Midbrain (tissue), 1 donor: ENCODE measurements at regions not wholly inside any gene's neighbourhood (a gene's known extent, or its start where the extent isn't known, plus 50 kb on each side); places are given as distances from the start of the nearest gene placed in this dataset.

Source experiments
- DNase-seq: peaks from one replicate; lab custom pipeline; 2025; lab: John Stamatoyannopoulos, UW

- DNase-seq: no peak
Observed at GRCh38 chr14:42944284-42944683, 1337.6 kb downstream of the LRFN5 start.

DNA sequence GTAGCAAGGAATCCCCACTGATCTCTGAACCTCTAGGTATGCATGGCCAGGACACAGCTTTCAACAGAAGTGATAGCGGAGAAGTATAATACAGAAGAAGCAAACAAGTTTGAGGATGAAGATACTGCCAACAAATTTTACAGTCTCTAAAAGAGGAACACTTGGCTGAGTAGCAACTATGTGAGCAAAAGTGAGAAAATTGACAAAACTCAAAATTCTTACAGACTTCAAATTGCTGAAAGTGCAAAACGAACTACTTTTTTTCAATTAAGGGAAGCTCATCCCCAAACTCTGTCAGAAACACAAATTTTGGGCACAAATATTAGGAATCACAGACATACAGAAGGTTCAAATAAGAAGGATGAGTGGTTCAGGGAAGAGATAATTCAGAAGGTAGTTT, 1324.6 kb downstream of the LRFN5 start:
- DNase-seq: no peak

DNA sequence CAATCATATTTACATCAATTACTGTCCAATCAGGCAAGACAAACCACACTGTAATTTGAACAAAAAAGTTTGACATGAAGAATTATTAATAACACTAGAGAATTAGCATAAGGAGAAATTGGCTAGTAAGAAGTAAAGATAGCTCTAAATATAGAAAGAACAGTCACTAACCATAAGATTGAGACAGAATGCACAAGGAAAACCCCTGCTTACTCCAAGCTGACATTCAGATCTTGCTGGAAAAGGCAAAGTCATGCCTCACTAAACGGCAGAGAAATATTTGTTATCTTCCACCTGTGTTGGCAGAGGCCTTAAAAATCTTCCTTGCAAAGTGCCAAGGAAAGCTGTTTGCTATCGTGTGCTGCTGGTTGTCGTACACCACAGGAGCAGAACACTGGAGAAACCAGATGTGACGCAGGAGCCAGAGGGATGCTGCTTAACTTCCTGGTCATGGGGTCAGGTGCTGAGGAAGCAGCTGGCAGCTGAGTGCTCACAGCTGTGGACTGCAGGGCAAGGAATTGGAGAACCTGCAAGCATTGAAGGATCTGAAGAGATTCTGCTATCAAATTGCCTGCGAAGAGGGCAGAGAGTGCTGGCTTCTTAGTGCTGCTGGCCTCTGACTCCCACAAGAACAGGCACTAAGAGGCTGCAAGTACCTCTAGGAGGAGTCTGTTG, 1323.3 kb downstream of the LRFN5 start:
- DNase-seq: no peak

DNA sequence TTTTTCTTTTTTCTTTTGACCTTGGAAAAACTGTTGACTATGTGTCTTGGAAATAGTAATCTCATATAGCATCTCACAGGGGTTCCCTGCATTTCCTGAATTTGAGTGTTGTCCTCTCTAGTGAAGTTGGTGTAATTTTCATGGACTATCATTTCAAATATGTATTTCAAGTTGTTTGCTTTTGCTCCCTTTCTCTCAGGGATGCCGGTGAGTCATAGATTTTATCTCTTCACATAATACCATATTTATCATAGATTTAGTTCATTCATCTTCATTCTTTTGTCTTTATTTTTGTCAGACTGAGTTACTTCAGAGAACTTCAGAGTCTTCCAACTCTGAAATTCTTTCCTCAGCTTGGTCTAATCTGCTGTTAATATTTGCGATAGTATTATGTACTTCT, 1320.6 kb downstream of the LRFN5 start:
- no peak for DNase-seq

- DNase-seq: no peak
Observed at GRCh38 chr14:42921901-42922300, 1315.2 kb downstream of the LRFN5 start.

DNA sequence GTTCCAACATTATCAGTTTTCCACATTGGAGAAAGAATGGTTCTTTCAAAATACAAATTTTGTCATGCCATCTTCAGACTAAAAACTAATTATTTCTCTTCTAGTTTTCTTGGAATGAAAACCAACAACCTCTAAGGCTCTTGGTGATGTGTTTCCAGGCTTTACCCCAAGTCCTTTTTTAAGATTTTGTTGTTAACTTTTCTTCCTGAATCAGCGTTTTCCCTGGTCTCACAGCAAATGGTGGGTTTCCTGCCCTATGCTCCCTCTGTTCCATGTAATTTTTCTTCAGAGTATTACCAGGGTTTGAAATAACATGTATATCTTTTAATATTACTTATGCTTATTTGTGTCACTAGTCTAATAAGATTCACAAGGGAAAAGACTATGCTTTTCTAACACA, 1311.9 kb downstream of the LRFN5 start:
- no peak for DNase-seq

DNA sequence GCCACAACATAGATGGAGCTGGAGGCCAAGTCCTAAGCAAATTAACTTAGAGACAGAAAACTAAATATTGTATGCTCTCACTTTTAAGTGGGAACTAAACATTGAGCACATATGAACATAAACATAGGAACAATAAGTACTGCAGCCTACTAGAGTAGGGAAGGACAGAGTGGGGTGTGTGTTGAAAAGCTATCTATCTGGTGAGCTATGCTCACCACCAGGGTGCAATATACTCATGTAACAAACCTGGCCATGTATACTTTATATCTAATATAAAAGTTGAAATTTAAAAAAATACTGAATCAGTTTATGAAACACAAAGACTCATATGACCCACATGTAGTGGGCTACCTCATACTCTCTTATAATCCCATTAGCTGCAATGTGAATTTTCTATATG, 1305.0 kb downstream of the LRFN5 start:
- DNase-seq: no peak

- no peak for DNase-seq
Observed at GRCh38 chr14:42909659-42910058, 1303.0 kb downstream of the LRFN5 start.

GRCh38 chr14:42893183-42893582, 1286.5 kb downstream of the LRFN5 start:
- no peak for DNase-seq

DNA sequence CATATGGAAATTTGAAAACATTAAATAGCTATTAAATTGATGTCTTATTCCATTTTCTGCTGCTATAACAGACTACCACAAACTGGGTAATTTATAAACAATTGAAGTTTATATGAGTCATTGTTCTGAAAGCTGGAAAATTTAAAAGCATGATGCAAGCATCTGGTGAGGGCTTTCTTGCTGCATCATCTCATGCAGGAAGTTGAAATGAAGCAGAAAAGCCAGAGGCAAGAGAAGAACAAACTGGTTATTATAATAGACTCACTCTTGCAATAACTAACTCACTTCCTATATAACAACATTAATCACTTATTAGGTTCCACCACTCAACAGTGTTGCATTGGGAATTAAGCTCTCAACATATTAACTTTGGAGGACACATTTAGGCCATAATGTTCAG, 1277.4 kb downstream of the LRFN5 start:
- DNase-seq: no peak

GRCh38 chr14:42877716-42878115, 1271.0 kb downstream of the LRFN5 start:
- DNase-seq: no peak

DNA sequence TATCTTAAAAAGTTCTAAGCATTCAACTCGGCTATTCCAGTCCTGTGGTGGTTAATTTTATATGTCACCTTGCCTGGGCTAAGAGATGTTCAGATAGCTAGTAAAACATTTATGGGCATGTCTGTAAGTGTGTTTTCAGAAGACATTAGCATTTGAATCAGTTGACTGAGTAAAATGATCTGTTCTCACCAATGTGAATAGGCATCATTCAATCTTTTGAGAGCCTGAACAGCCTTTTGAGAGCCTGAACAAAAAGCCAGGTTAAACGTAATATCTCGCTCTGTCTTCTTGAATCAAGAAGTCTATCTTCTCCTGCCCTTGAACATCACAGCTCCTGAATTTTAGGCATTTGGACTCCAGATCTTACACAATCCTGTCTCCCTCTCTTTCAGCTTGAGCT, 1266.1 kb downstream of the LRFN5 start:
- no peak for DNase-seq

- no peak for DNase-seq
Observed at GRCh38 chr14:42869681-42870080, 1263.0 kb downstream of the LRFN5 start.

DNA sequence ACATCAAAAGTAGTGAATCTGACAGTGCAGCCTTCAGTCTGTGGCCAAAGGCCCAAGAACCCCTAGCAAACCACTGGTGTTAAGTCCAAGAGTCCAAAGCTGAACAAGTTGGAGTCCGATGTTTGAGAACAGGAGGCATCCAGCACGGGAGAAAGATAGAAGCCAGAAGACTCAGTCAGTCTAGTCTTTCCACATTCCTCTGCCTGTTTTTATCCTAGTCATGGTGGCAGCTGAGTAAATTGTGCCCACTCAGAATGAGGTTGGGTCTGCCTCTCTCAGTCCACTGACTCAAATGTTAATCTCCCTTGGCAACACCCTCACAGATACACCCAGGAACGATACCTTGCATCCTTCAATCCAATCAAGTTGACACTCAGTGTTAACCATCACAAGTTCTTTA, 1255.4 kb downstream of the LRFN5 start:
- no peak for DNase-seq

- no peak for DNase-seq
Observed at GRCh38 chr14:42860371-42860770, 1253.7 kb downstream of the LRFN5 start.

DNA sequence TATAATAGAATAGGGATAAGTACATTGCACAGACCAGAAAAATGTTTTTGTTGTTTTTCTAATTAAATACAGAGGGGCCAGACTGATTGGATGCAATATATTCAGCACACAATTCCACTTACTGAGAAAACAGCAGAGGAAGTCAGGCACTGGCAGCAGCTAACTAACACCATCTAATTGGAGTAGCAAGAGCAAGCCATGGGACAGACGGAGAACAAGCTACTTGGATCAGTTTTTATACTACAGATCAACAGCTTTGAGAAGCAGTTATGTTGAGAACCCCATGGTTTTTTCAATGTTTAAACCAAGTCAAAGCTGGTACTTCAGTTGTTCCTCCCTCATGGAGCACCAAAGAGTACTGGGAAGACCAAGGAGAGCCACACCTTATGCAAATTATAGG, 1249.4 kb downstream of the LRFN5 start:
- DNase-seq: no peak

- no peak for DNase-seq
Observed at GRCh38 chr14:42855085-42855484, 1248.4 kb downstream of the LRFN5 start.

DNA sequence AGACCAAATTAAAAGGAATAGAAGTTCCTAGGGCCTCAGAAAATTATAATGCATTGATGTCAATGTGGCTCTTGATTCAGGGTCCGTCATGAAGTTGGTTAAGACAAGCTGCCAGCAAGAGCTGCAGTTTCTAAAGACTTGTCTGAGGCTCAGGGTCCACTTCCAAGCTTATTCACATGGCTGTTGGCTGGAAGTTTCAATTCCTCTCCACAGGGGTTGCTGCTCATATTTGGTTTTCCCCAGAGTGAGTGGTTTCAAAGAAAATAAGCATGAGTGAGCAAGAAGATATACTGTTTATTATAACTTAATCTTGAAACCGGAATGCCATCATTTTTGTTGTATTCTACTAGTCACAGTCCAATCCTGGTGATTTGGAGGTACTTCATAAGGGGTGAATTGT, 1247.4 kb downstream of the LRFN5 start:
- DNase-seq: no peak

DNA sequence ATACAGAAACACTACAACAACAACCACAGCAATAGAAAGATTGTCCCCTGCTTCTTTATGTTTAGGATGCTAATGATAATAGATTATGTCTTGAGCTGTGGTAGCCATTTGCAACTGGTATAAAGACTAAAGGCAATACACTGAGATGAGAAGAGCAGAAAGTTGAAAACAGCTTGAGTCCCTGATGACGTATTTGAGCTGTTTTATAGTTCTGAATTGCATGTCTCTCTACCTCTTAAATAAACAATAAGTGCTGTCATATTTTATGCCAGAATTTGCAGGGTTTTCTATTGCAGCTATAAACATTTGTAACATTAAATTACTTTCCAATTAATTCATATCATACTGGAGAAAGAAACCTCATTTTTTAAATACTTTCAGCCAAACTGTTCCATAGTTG, 1242.0 kb downstream of the LRFN5 start:
- no peak for DNase-seq

DNA sequence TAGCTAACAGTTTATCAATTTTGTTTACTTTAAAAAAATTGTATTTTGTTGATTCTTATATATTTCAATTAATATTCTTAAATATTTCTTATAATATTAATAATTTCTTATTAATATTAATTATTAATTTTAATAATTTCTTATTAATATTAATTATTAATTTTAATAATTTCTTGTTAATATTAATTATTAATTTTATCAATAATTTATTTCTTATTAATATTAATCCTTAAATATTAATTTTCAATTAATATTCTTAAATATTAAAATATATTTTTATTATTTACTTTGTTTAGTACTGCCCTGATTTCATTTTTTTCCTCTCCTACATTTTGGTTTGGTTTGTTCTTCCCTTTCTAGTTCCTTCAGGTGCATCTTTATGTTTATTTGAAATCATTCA, 1208.1 kb downstream of the LRFN5 start:
- DNase-seq: no peak

GRCh38 chr14:42806909-42807315, 1200.2 kb downstream of the LRFN5 start:
- no peak for DNase-seq

- DNase-seq: no peak
Observed at GRCh38 chr14:42804141-42804540, 1197.5 kb downstream of the LRFN5 start.

- DNase-seq: no peak
Observed at GRCh38 chr14:42802346-42802745, 1195.7 kb downstream of the LRFN5 start.

GRCh38 chr14:42792166-42792565, 1185.5 kb downstream of the LRFN5 start:
- no peak for DNase-seq

DNA sequence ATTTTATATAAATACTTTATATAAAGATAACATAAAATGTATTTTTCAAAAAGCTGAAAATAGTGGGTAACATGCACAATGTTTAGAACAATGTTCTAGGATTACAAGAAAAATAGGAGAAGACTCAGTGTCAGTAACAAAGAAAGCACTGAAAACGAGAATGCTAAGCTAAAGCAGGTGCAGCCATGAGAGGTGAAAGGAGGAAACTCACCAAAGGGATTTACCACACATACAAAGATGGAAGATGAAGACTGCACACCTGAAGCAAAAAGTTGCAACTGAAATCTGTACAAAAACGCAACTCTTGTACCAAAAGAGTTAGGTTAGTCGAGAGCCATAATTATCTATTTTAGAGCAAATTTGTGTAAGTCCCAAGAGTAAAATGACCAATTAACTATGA, 1176.1 kb downstream of the LRFN5 start:
- DNase-seq: no peak
